Erythroblast (primary cell): ENCODE measurements at regions not wholly inside any gene's neighbourhood (a gene's known extent, or its start where the extent isn't known, plus 50 kb on each side); places are given as distances from the start of the nearest gene placed in this dataset.

Experiments
- GATA1 ChIP-seq: IDR thresholded peaks from 2 replicates; pipeline ENCODE4 v1.6.1; 2011; ENCODE audit warnings: low read depth, mild to moderate bottlenecking, control low read depth, low read length, moderate library complexity
- POLR2A ChIP-seq: IDR thresholded peaks from 2 replicates; pipeline ENCODE4 v1.6.1; 2011; ENCODE audit warnings: mild to moderate bottlenecking, low read length

- TF ChIP-seq POLR2A (no peak), GATA1 (no peak)
Measured at GRCh38 chr2:114185501-114185900, 256.9 kb upstream of the DPP10 start.
